Activated naive CD4-positive, alpha-beta T cell treated with anti-CD3 and anti-CD28 coated beads for 36 hours (primary cell): ENCODE measurements at regions not wholly inside any gene's neighbourhood (a gene's known extent, or its start where the extent isn't known, plus 50 kb on each side); places are given as distances from the start of the nearest gene placed in this dataset.

Source experiments
- CTCF ChIA-PET: fragments of 350-600 bp; sonication (Branson Sonifier 250); formaldehyde crosslinking; loops from one replicate; lab custom pipeline; 2021; ENCODE audit warnings: antibody characterized with exemption; lab: Charles Lee
- DNase-seq: peaks from one replicate; pipeline ENCODE4 v3.0.0-alpha.2; 2020
- H3K27ac Mint-ChIP-seq: one replicate; pipeline ENCODE4 v1.8.0; 2021; ENCODE audit warnings: mild to moderate bottlenecking, mixed read lengths
- H3K27me3 Mint-ChIP-seq: one replicate; pipeline ENCODE4 v1.8.0; 2021; ENCODE audit warnings: low read depth, mixed read lengths
- H3K36me3 Mint-ChIP-seq: one replicate; pipeline ENCODE4 v1.8.0; 2021; ENCODE audit warnings: low read depth, mixed read lengths
- H3K4me1 Mint-ChIP-seq: one replicate; pipeline ENCODE4 v1.8.0; 2021; ENCODE audit warnings: low read depth, mixed read lengths
- H3K4me3 Mint-ChIP-seq: one replicate; pipeline ENCODE4 v1.8.0; 2021; ENCODE audit warnings: mild to moderate bottlenecking, moderate library complexity, mixed read lengths
- H3K9me3 Mint-ChIP-seq: one replicate; pipeline ENCODE4 v1.8.0; 2021; ENCODE audit warnings: mixed read lengths
- intact Hi-C: fragments of 100-400 bp; cut with micrococcal nuclease; formaldehyde crosslinking; loops from one replicate; pipeline ENCODE4 v1.15.1; 2023

DNA sequence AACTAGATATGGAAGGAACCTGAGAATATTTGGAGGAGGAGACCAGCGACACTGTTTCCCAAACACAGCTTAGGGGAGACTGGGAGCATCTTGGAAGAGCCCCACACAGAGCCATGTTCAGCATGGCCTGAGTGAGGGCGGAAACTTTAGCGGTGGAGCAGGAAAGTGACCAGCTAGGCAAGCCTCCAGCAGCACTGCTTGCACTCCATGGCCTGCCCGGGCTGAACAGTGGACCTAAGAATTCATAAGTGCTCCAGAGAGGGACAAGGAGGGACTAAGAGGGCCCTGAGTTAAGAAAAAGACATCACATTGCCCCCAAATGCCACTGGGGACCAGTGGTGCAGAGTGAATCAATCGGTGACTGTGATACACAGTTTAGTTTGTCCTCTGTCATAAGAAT, 566.4 kb downstream of the TNS1 start:
- CTCF ChIA-PET = interaction anchor here (1.0 kb wide), 1 partner anchor 320 kb away, joined by 3 read pairs; no protein-coding TSS in a partner anchor
- Mint-ChIP-seq H3K4me1 (peaks cover 7% of the 10 kb centered on the region), H3K4me3 (no peak overlapping the region), H3K9me3 (no peaks in the 10 kb centered on the region), H3K36me3 (peaks cover 2% of the 10 kb centered on the region), H3K27me3 (no peaks in the 10 kb centered on the region), H3K27ac (no peak overlapping the region)
- DNase-seq = no peak
- intact Hi-C loops = loop anchor here (10.0 kb wide), 1 partner anchor 542 kb away; no protein-coding TSS in a partner anchor

- no peaks in the 10 kb centered on the region for H3K27me3 Mint-ChIP-seq
- H3K27ac Mint-ChIP-seq = no peak overlapping the region
- CTCF ChIA-PET = interaction anchor here (0.6 kb wide), 1 partner anchor 352 kb away, joined by 3 read pairs; no protein-coding TSS in a partner anchor
- peaks cover 2% of the 10 kb centered on the region for H3K36me3 Mint-ChIP-seq
- H3K4me1 Mint-ChIP-seq = peaks cover 4% of the 10 kb centered on the region
- no peaks in the 10 kb centered on the region for H3K9me3 Mint-ChIP-seq
- DNase-seq = peak; percentile 30
- intact Hi-C loops = loop anchor here (10.0 kb wide), 1 partner anchor 540 kb away; no protein-coding TSS in a partner anchor
- no peak overlapping the region for H3K4me3 Mint-ChIP-seq
Observed at GRCh38 chr2:217434180-217434975, 568.4 kb downstream of the TNS1 start.

- CTCF ChIA-PET = interaction anchor here (0.6 kb wide), 2 partner anchors 349 to 353 kb away, joined by 3 read pairs; no protein-coding TSS in a partner anchor
- H3K4me3 Mint-ChIP-seq = no peak overlapping the region
- H3K27ac Mint-ChIP-seq = no peak overlapping the region
- intact Hi-C loops = loop anchor here (10.0 kb wide), 1 partner anchor 539 kb away; no protein-coding TSS in a partner anchor
- DNase-seq = no peak
- peaks cover 4% of the 10 kb centered on the region for H3K4me1 Mint-ChIP-seq
- no peaks in the 10 kb centered on the region for H3K27me3 Mint-ChIP-seq
- H3K36me3 Mint-ChIP-seq = peaks cover 2% of the 10 kb centered on the region
- no peaks in the 10 kb centered on the region for H3K9me3 Mint-ChIP-seq
Observed at GRCh38 chr2:217433522-217433921, 569.3 kb downstream of the TNS1 start.

DNA sequence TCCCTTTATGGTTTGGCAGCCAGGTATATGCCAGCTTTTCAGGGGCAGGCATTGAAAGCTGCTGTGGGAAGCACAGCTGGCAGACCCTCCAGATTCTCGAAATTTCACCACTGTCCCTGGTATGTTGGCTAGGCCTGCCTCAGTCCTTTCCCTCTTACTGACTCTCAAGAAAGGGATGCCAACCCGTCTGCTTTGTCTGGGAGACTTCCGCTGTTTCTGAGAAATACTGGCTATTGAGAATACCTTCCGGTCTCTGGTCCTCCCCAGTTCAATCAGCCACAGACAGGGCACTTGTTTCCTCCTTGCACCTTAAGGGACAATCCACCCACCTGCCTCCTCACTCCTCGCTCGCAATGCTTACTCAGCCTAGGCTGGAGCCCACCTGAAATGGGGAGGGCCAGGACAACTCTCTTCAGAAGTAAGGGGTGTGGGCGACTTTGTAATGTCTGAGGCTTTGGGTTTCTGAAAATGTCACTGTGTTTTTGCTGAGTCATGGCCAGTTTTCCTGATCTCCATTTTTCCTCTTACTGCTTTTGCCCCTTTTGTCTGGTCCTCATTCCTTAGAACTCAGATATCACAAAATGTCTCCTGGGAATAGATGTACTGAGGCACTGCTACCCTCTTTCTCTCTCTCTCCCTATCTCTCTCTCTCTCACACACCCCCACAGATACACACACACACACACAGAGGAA, 571.1 kb downstream of the TNS1 start:
- H3K4me3 Mint-ChIP-seq = no peak overlapping the region
- CTCF ChIA-PET = no interaction called here
- peaks cover 4% of the 10 kb centered on the region for H3K4me1 Mint-ChIP-seq
- H3K27ac Mint-ChIP-seq = no peak overlapping the region
- no peak for DNase-seq
- no peaks in the 10 kb centered on the region for H3K27me3 Mint-ChIP-seq
- no peaks in the 10 kb centered on the region for H3K9me3 Mint-ChIP-seq
- intact Hi-C loops = loop anchor here (10.0 kb wide), 1 partner anchor 537 kb away; no protein-coding TSS in a partner anchor
- H3K36me3 Mint-ChIP-seq = peaks cover 6% of the 10 kb centered on the region

GRCh38 chr2:217430916-217431576, 571.2 kb upstream of the TNP1 start:
- CTCF ChIA-PET = no interaction called here
- Mint-ChIP-seq H3K27ac (no peak overlapping the region), H3K4me1 (peaks cover 4% of the 10 kb centered on the region), H3K27me3 (no peaks in the 10 kb centered on the region), H3K4me3 (no peak overlapping the region), H3K9me3 (no peaks in the 10 kb centered on the region), H3K36me3 (peaks cover 8% of the 10 kb centered on the region)
- intact Hi-C loops = loop anchor here (10.0 kb wide), 1 partner anchor 536 kb away; no protein-coding TSS in a partner anchor
- DNase-seq = no peak

DNA sequence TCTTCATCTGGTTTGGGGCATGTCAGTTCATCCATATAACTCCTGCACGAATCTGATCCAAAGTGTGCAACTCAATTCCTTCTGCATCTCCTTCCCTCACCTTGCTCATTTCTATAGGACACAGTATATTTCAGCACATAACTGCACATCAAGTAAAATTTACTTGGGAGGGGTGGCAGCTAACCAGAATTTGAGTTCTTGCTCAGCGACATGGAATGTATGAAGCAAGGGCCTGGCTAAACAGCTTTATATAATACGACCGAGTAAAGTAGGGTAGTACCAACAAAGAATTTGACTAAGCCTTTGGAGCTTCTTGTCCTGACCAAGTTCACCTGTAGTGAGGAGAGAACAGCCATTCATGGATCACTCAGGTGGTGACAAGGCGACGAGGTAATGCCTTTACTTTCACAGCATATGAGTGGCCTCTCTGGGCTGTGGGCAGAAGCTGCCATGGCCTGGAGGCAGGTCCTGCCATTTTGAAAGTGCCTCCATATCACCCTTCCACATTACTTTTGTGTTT, 570.2 kb upstream of the TNP1 start:
- H3K4me3 Mint-ChIP-seq = no peak overlapping the region
- no peaks in the 10 kb centered on the region for H3K27me3 Mint-ChIP-seq
- H3K9me3 Mint-ChIP-seq = no peaks in the 10 kb centered on the region
- peaks cover 4% of the 10 kb centered on the region for H3K4me1 Mint-ChIP-seq
- CTCF ChIA-PET = no interaction called here
- intact Hi-C loops = loop anchor here (10.0 kb wide), 1 partner anchor 535 kb away; no protein-coding TSS in a partner anchor
- H3K36me3 Mint-ChIP-seq = peaks cover 8% of the 10 kb centered on the region
- no peak overlapping the region for H3K27ac Mint-ChIP-seq
- DNase-seq = no peak

- no peaks in the 10 kb centered on the region for H3K9me3 Mint-ChIP-seq
- H3K4me3 Mint-ChIP-seq = no peak overlapping the region
- no peaks in the 10 kb centered on the region for H3K27me3 Mint-ChIP-seq
- peaks cover 2% of the 10 kb centered on the region for H3K36me3 Mint-ChIP-seq
- H3K4me1 Mint-ChIP-seq = no peaks in the 10 kb centered on the region
- CTCF ChIA-PET = no interaction called here
- H3K27ac Mint-ChIP-seq = no peak overlapping the region
- no peak for DNase-seq
- intact Hi-C loops = no loop called here
Observed at GRCh38 chr2:217421834-217422233, 562.0 kb upstream of the TNP1 start.

GRCh38 chr2:217420854-217421253, 561.0 kb upstream of the TNP1 start:
- Mint-ChIP-seq H3K27me3 (no peaks in the 10 kb centered on the region), H3K9me3 (no peaks in the 10 kb centered on the region), H3K27ac (no peak overlapping the region), H3K36me3 (no peaks in the 10 kb centered on the region), H3K4me3 (no peak overlapping the region), H3K4me1 (no peaks in the 10 kb centered on the region)
- DNase-seq = no peak
- intact Hi-C loops = no loop called here
- CTCF ChIA-PET = no interaction called here

DNA sequence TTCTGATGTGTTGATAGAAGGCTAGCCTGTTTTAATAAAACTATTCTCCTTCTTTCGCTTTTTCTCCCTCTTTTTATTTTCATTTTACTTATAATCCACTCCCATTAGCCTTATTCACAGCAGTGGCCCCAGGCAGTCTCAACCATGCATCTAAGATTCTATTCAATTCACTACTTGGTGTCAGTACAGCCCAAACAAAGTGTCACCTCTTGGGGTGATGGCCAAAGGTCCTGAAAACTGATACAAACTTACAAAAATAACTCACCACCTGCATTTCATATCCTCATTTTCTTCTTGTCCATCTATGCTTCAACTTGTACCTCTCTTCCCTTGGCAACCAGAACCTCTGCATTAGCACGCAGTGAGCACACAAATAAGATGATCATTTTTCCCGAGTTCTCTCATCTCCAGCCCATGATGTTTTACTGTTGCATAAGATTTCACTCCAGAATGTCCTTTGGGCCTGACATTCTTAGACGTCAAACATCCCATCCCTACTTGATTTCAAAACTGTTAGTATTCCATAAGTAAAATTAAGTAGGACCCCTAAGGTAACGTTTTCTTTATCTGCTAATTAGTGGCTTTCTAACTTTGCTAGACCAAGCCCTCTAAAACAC, 559.3 kb upstream of the TNP1 start:
- CTCF ChIA-PET = no interaction called here

DNA sequence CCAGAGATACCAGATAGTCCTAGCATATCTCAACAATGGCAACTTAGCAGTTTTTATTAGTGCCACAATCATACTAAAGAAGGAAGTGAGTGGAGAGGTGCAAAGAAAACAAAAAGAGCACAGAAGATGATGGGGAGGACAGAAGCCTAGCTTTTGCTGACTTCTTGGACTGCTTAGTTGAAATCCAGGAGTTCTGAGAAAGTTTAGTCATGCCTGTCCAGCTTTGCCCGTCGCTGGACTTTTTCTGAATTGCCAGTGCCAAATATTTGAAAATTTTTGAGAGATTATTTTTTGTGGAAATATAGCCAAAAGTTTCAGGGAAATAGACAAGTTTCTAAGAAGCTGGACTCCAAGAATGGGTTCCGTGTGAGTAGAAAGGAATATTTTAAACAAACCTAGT, 558.7 kb upstream of the TNP1 start:
- Mint-ChIP-seq H3K27me3 (no peaks in the 10 kb centered on the region), H3K9me3 (no peaks in the 10 kb centered on the region), H3K27ac (no peak overlapping the region), H3K4me3 (no peak overlapping the region), H3K4me1 (no peaks in the 10 kb centered on the region), H3K36me3 (no peaks in the 10 kb centered on the region)
- DNase-seq = no peak
- intact Hi-C loops = no loop called here
- CTCF ChIA-PET = no interaction called here

More for the DNA sequence above, 559.3 kb upstream of the TNP1 start:
- intact Hi-C loops = no loop called here
- H3K4me1 Mint-ChIP-seq = no peaks in the 10 kb centered on the region
- DNase-seq = no peak
- H3K4me3 Mint-ChIP-seq = no peak overlapping the region
- no peaks in the 10 kb centered on the region for H3K9me3 Mint-ChIP-seq
- H3K27me3 Mint-ChIP-seq = no peaks in the 10 kb centered on the region
- no peak overlapping the region for H3K27ac Mint-ChIP-seq
- no peaks in the 10 kb centered on the region for H3K36me3 Mint-ChIP-seq

GRCh38 chr2:217418090-217418489, 558.2 kb upstream of the TNP1 start:
- intact Hi-C loops = no loop called here
- Mint-ChIP-seq H3K4me1 (no peaks in the 10 kb centered on the region), H3K27ac (no peak overlapping the region), H3K27me3 (no peaks in the 10 kb centered on the region), H3K4me3 (no peak overlapping the region), H3K9me3 (no peaks in the 10 kb centered on the region), H3K36me3 (no peaks in the 10 kb centered on the region)
- CTCF ChIA-PET = no interaction called here
- no peak for DNase-seq

- Mint-ChIP-seq H3K4me1 (no peaks in the 10 kb centered on the region), H3K27me3 (no peaks in the 10 kb centered on the region), H3K4me3 (no peak overlapping the region), H3K27ac (no peak overlapping the region), H3K9me3 (no peaks in the 10 kb centered on the region), H3K36me3 (no peaks in the 10 kb centered on the region)
- no peak for DNase-seq
- CTCF ChIA-PET = no interaction called here
- intact Hi-C loops = no loop called here
Observed at GRCh38 chr2:217417536-217417935, 557.7 kb upstream of the TNP1 start.
